Neural crest cell (in vitro differentiated cells): ENCODE measurements at regions not wholly inside any gene's neighbourhood (a gene's known extent, or its start where the extent isn't known, plus 50 kb on each side); places are given as distances from the start of the nearest gene placed in this dataset.

Source experiments
- DNase-seq: peaks from one replicate; pipeline ENCODE4 v3.0.0; 2021; ENCODE audit warnings: low read depth, mixed read lengths, low spot score
- H3K27ac Mint-ChIP-seq: one replicate; pipeline ENCODE4 v1.8.0; 2021; ENCODE audit warnings: mild to moderate bottlenecking, mixed read lengths; ENCODE audit not compliant: unreplicated experiment
- H3K27me3 Mint-ChIP-seq: 2 replicates; pipeline ENCODE4 v1.8.0; 2021; ENCODE audit warnings: low read depth, mild to moderate bottlenecking, mixed read lengths
- H3K36me3 Mint-ChIP-seq: 2 replicates; pipeline ENCODE4 v1.8.0; 2021; ENCODE audit warnings: low read depth, mild to moderate bottlenecking, mixed read lengths
- H3K4me1 Mint-ChIP-seq: 2 replicates; pipeline ENCODE4 v1.8.0; 2021; ENCODE audit warnings: mixed read lengths
- H3K4me3 Mint-ChIP-seq: one replicate; pipeline ENCODE4 v1.8.0; 2021; ENCODE audit warnings: mild to moderate bottlenecking, mixed read lengths
- H3K9me3 Mint-ChIP-seq: 2 replicates; pipeline ENCODE4 v1.8.0; 2021; ENCODE audit warnings: mixed read lengths
- TF ChIP-seq, protein P1 (sequence below): fragments of 200-600 bp; sonication (generic); conservative IDR thresholded peaks from 2 replicates; pipeline ENCODE4 v1.5.0; 2021; ENCODE audit warnings: antibody characterized with exemption, mild to moderate bottlenecking

DNA sequence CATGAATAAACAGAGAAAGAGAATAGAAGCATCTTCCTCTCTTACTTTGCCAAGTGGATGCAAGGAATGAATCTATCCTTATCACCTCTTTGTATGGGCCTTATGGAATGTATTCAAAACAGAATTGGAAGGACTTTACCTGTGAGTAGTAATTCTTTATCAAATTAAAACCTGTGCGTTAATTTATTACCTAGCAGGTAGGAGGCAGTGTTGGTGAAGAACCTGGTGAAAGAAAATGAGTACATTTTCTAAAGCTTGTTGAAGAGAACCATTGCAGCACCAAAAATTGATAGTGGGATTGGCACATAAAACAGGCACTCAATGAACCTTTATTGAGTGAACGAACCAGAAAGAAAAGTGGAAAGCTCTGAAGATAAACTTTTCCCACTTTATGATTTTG lies 1302.1 kb upstream of the CELF4 start:
- Mint-ChIP-seq H3K27me3 (no peaks in the 10 kb centered on the region), H3K4me3 (no peak overlapping the region), H3K27ac (no peak overlapping the region), H3K9me3 (no peaks in the 10 kb centered on the region), H3K4me1 (no peaks in the 10 kb centered on the region), H3K36me3 (no peaks in the 10 kb centered on the region)
- TF ChIP-seq, protein P1, sequence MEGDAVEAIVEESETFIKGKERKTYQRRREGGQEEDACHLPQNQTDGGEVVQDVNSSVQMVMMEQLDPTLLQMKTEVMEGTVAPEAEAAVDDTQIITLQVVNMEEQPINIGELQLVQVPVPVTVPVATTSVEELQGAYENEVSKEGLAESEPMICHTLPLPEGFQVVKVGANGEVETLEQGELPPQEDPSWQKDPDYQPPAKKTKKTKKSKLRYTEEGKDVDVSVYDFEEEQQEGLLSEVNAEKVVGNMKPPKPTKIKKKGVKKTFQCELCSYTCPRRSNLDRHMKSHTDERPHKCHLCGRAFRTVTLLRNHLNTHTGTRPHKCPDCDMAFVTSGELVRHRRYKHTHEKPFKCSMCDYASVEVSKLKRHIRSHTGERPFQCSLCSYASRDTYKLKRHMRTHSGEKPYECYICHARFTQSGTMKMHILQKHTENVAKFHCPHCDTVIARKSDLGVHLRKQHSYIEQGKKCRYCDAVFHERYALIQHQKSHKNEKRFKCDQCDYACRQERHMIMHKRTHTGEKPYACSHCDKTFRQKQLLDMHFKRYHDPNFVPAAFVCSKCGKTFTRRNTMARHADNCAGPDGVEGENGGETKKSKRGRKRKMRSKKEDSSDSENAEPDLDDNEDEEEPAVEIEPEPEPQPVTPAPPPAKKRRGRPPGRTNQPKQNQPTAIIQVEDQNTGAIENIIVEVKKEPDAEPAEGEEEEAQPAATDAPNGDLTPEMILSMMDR: no peak
- DNase-seq: no peak

DNA sequence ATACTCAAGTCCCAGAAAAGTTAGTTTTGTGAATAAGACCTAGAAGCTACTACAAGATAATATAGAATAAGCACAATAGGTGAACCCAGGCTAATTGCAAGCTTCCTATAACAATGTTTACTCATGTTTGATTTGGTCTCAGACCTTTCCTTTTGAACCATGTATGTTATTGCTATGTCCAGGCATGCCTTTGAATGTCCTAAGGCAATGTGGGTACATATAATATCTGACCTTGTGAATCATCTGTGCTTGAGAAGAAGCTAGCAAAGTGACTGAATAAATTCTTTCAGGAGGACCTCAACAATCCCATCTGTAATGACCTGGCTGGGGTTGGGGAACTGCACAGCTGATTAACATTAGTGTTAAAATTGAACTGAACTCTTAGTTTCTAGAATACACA lies 1285.9 kb upstream of the CELF4 start:
- no peaks in the 10 kb centered on the region for H3K4me1 Mint-ChIP-seq
- DNase-seq: no peak
- no peak overlapping the region for H3K4me3 Mint-ChIP-seq
- no peaks in the 10 kb centered on the region for H3K36me3 Mint-ChIP-seq
- peaks cover 15% of the 10 kb centered on the region for H3K9me3 Mint-ChIP-seq
- H3K27me3 Mint-ChIP-seq: no peaks in the 10 kb centered on the region
- TF ChIP-seq, protein P1: no peak
- H3K27ac Mint-ChIP-seq: no peak overlapping the region

DNA sequence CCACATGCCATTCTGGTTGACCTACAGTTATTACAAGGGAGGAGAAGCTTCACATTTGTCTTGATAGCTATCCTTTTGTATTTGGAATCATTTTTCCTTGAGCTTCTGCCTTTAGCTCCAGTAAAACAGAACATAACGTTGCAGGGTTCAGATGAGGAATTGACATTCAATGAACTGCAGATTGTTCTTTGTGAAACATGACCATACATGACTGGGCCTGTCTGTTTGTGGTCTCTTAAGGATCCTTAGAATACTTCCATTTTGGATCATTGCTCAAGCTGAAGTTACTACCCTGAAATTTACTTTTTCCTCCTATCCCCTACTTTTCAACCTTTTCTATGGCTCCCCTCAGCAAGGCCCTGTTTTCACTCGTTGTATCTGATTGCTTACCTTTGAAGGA lies 1281.7 kb upstream of the CELF4 start:
- Mint-ChIP-seq H3K27me3 (no peaks in the 10 kb centered on the region), H3K36me3 (no peaks in the 10 kb centered on the region), H3K27ac (no peak overlapping the region), H3K9me3 (peaks cover 15% of the 10 kb centered on the region), H3K4me3 (no peak overlapping the region), H3K4me1 (no peaks in the 10 kb centered on the region)
- TF ChIP-seq, protein P1: no peak
- no peak for DNase-seq

DNA sequence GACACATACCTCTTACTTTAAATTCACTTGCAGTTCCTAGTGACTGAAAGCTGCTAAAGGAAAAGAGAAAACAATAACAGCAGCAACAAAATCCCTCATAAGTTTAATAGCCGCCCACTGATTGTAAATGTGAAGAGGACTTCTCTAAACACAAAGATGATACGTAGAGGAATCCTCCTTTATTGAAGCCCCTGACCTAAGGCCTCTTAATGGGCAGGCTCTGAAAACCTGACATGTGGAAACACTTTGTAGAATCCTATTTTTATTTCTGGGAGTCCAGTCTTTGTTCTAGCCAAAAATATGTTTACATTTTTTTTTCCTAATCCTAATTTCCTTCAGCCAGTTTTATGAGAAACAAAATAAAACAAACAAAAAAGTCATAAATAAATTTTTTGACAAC lies 1277.7 kb upstream of the CELF4 start:
- H3K27me3 Mint-ChIP-seq: no peaks in the 10 kb centered on the region
- H3K36me3 Mint-ChIP-seq: no peaks in the 10 kb centered on the region
- H3K9me3 Mint-ChIP-seq: peaks cover 6% of the 10 kb centered on the region
- no peak overlapping the region for H3K4me3 Mint-ChIP-seq
- DNase-seq: no peak
- H3K4me1 Mint-ChIP-seq: no peaks in the 10 kb centered on the region
- no peak overlapping the region for H3K27ac Mint-ChIP-seq
- TF ChIP-seq, protein P1: no peak

DNA sequence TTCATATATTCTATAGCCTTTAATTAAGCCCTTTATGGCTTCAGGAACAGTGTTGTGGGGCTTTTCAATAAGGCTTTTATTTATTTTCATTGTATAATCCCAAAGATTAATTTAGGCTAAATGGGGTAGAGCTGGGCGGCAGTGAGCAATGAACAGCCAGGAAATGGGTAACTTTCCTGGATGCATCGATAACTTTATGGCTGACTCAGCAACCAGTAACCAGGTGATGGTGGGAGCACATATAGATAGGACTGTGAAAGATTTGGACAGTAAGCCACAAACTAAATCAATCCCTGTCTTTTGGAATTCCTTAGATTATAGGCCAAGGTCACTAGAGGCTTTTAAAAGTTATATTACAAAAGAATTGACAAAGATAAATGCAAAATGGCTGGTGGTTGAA lies 1260.6 kb upstream of the CELF4 start:
- no peak for DNase-seq
- no peaks in the 10 kb centered on the region for H3K27me3 Mint-ChIP-seq
- no peak overlapping the region for H3K27ac Mint-ChIP-seq
- H3K36me3 Mint-ChIP-seq: no peaks in the 10 kb centered on the region
- no peak overlapping the region for H3K4me3 Mint-ChIP-seq
- H3K9me3 Mint-ChIP-seq: peaks cover 3% of the 10 kb centered on the region
- TF ChIP-seq, protein P1: no peak
- no peaks in the 10 kb centered on the region for H3K4me1 Mint-ChIP-seq

DNA sequence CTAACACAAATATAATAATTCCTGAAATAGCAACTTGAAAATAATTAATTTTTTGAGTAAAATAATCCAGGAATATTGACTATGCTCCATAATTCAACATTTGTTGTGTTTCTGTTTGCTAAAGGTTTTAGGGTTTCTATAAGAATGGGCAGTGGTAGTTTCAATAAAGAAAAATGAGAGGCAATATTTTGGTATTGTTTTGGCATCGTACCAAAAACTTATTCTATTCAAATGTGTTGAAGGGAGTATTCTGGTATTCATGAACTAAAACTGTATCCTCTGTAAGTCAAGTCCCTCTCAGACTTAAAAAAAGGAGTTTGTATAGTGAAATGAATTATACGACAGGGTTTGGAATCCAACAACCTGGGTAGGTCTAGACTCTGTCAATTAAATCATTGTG lies 1245.6 kb upstream of the CELF4 start:
- Mint-ChIP-seq H3K27me3 (no peaks in the 10 kb centered on the region), H3K4me3 (no peak overlapping the region)

More for the DNA sequence above, 1245.6 kb upstream of the CELF4 start:
- no peaks in the 10 kb centered on the region for H3K36me3 Mint-ChIP-seq
- no peaks in the 10 kb centered on the region for H3K9me3 Mint-ChIP-seq
- TF ChIP-seq, protein P1: no peak
- no peak for DNase-seq
- H3K4me1 Mint-ChIP-seq: peaks cover 5% of the 10 kb centered on the region
- H3K27ac Mint-ChIP-seq: no peak overlapping the region
